ENCODE measurements at regions not wholly inside any gene's neighbourhood (a gene's known extent, or its start where the extent isn't known, plus 50 kb on each side); places are given as distances from the start of the nearest gene placed in this dataset.

- TF ChIP-seq POLR2A (IDR thresholded peaks at IDR 0.05) (no peak), EP300 (IDR thresholded peaks at IDR 0.05) (no peak)
- TF ChIP-seq, protein P1, sequence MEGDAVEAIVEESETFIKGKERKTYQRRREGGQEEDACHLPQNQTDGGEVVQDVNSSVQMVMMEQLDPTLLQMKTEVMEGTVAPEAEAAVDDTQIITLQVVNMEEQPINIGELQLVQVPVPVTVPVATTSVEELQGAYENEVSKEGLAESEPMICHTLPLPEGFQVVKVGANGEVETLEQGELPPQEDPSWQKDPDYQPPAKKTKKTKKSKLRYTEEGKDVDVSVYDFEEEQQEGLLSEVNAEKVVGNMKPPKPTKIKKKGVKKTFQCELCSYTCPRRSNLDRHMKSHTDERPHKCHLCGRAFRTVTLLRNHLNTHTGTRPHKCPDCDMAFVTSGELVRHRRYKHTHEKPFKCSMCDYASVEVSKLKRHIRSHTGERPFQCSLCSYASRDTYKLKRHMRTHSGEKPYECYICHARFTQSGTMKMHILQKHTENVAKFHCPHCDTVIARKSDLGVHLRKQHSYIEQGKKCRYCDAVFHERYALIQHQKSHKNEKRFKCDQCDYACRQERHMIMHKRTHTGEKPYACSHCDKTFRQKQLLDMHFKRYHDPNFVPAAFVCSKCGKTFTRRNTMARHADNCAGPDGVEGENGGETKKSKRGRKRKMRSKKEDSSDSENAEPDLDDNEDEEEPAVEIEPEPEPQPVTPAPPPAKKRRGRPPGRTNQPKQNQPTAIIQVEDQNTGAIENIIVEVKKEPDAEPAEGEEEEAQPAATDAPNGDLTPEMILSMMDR (IDR thresholded peaks at IDR 0.05): no peak
These were observed 735.6 kb upstream of the MARCKS start for GRCh38 chr6:113121571-113121970.

Data from ovary (tissue), 3 donors.